Psoas muscle (tissue), 7 donors: ENCODE measurements at regions not wholly inside any gene's neighbourhood (a gene's known extent, or its start where the extent isn't known, plus 50 kb on each side); places are given as distances from the start of the nearest gene placed in this dataset.
"Not testable (repeated sequence)": the region's sequence is repeated elsewhere in the genome, so short reads cannot be mapped to it uniquely, and the experiment has no call there.

Source experiments
- ATAC-seq, 4 donors: fragments of 200-7000 bp; cut with Tn5 transposase; one replicate each; pipeline ENCODE4 v1.9.1; 2020; ENCODE audit warnings: moderate library complexity in 3 of 4, mild to moderate bottlenecking in 2 of 4
- DNase-seq, 2 donors: peaks; one replicate each; pipeline ENCODE4 v3.0.0-alpha.2; 2020
- H3K27ac ChIP-seq: fragments of 200-600 bp; one replicate; pipeline ENCODE4 v1.8.0; 2022
- H3K27me3 ChIP-seq, 3 donors: fragments of 200-600 bp in 1 of 3; one replicate each; pipeline versions ENCODE4 v1.6.1 to v1.8.0; 2013 to 2022; ENCODE audit warnings: low read length in 2 of 3, mild to moderate bottlenecking in 2 of 3, moderate library complexity in 1 of 3; ENCODE audit not compliant: insufficient read depth in 3 of 3
- H3K36me3 ChIP-seq, 2 donors: fragments of 200-600 bp in 1 of 2; one replicate each; pipeline versions ENCODE4 v1.6.1 to v1.8.0; 2013 to 2022; ENCODE audit warnings: low read depth in 1 of 2, mild to moderate bottlenecking in 1 of 2, moderate library complexity in 1 of 2; ENCODE audit not compliant: insufficient read depth in 1 of 2
- H3K4me1 ChIP-seq: fragments of 200-600 bp; one replicate; pipeline ENCODE4 v1.8.0; 2022
- H3K4me3 ChIP-seq: fragments of 200-600 bp; one replicate; pipeline ENCODE4 v1.8.0; 2022; ENCODE audit warnings: mild to moderate bottlenecking
- H3K9me3 ChIP-seq: fragments of 200-600 bp; one replicate; pipeline ENCODE4 v1.8.0; 2022
- WGBS, 3 donors: extraction: QIAGEN DNeasy Blood & Tissue Kit; methylation state at CpG; one replicate each; pipeline versions ENCODE4 v1.1.6 to v1.1.7; 2013; 5-methylcytosine and 5-hydroxymethylcytosine counted together
- intact Hi-C, 2 donors: fragments of 100-400 bp; cut with DNase I; formaldehyde crosslinking; loops; one replicate each; pipeline versions ENCODE4 v1.11.0 to v1.14.2; 2022
- TF ChIP-seq, protein P1 (sequence below): fragments of 200-600 bp; IDR thresholded peaks from one replicate; pipeline ENCODE4 v1.8.0; 2022; ENCODE audit warnings: antibody characterized with exemption
- donor health status: healthy with polysubstance abuse.
- donor health status: DM: no; HTN: no; CAD: no; lungs with moderate emphysema.
- donor health status: Bipolar disorder and iron deficiency.
- donor health status: healthy.
- donor health status: DM: yes; HTN: yes; CAD: no.
- donor health status: DM: no; HTN: no; CAD: no.
- donor health status: DM: yes; HTN: yes; CAD: no.

DNA sequence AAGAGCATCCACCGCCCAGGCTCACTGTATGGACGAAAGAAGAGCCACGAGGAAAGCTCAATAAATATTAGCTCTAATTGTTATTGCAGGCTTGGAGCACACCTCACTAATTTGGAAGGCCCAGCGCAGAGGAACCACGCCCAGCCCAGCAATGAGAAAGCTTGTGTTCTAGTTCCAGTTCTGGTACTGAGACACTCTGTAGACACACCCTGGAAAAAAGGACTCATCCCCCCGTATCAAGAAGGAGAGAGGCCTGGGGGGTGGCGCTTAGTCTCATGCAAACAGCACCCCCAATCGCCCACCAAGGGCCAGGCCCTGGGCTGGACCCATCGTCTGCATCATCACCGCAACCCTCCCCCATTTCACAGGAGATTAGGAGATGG lies 156.9 kb downstream of the BMP7 start:
- TF ChIP-seq, protein P1, sequence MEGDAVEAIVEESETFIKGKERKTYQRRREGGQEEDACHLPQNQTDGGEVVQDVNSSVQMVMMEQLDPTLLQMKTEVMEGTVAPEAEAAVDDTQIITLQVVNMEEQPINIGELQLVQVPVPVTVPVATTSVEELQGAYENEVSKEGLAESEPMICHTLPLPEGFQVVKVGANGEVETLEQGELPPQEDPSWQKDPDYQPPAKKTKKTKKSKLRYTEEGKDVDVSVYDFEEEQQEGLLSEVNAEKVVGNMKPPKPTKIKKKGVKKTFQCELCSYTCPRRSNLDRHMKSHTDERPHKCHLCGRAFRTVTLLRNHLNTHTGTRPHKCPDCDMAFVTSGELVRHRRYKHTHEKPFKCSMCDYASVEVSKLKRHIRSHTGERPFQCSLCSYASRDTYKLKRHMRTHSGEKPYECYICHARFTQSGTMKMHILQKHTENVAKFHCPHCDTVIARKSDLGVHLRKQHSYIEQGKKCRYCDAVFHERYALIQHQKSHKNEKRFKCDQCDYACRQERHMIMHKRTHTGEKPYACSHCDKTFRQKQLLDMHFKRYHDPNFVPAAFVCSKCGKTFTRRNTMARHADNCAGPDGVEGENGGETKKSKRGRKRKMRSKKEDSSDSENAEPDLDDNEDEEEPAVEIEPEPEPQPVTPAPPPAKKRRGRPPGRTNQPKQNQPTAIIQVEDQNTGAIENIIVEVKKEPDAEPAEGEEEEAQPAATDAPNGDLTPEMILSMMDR: no peak
- Histone ChIP-seq H3K27me3 (peaks cover 0 to 4% (median 2%) of the 10 kb centered on the region in 3 donors), H3K9me3 (no peaks in the 10 kb centered on the region), H3K4me3 (no peak overlapping the region), H3K27ac (no peak overlapping the region), H3K4me1 (no peaks in the 10 kb centered on the region), H3K36me3 (no peaks in the 10 kb centered on the region)
- ATAC-seq (no peak), DNase-seq (no peak)
- WGBS, 3 donors: 59 to 70% (median 67%) methylated on average over 10 of the region's 10 CpGs
- intact Hi-C loops: no loop called here

DNA sequence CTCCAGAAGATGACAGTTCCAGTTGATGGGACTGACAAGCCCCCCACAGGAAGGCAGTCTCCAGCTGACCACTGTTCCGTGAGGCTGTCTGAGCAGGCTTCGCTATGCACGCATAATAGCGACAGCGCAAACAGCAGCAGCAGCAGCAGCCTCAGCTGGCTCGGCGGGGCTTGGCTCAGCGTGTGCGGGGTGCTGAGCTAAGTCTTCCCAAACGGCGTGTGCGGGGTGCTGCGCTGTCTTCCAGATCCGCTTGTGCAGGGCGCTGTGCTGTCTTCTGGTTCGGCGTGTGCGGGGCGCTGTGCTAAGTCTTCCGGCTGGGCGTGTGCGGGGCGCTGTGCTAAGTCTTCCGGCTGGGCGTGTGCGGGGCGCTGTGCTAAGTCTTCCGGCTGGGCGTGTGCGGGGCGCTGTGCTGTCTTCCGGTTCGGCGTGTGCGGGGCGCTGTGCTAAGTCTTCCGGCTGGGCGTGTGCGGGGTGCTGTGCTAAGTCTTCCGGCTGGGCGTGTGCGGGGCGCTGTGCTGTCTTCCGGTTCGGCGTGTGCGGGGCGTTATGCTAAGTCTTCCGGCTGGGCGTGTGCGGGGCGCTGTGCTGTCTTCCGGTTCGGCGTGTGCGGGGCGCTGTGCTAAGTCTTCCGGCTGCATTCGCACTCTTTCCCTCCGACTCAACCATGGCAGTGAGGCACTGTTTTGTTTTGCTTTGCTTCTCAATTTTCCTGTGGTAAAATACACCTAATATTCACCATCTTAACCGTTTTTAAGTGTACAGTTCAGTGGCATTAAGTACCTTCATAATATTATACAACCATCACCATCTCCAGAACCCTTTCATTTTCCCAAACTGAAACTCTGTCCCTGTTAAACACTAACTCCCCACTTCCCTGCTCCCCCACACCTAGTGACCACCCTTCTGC lies 156.1 kb downstream of the BMP7 start:
- H3K4me1 ChIP-seq, H3K27ac ChIP-seq, H3K27me3 ChIP-seq, DNase-seq, H3K9me3 ChIP-seq, H3K36me3 ChIP-seq, H3K4me3 ChIP-seq, ATAC-seq, intact Hi-C loops: not testable (repeated sequence)
- WGBS, 3 donors: 95 to 97% (median 96%) methylated on average over 44 to 61 of the region's 61 CpGs

DNA sequence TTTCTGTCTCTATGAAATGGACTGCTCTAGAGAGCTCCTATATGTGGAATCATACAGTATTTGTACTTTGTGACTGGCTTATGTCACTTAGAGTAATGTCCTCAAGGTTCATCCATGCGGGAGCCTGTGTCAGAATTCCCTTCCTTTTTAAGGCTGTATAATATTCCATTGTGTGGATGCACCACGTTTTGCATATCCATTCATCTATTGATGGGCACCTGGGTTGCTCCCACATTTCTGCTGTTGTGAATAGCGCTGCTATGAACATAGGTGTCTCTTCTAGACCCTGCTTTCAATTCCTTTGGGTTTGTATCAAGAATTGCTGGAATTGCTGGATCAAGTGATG lies 155.4 kb downstream of the BMP7 start:
- 90 to 95% (median 92%) methylated on average over 3 of the region's 3 CpGs for WGBS, 3 donors
- no peak overlapping the region for H3K4me3 ChIP-seq
- intact Hi-C loops: no loop called here
- H3K9me3 ChIP-seq: no peaks in the 10 kb centered on the region
- no peaks in the 10 kb centered on the region for H3K36me3 ChIP-seq
- H3K27me3 ChIP-seq: peaks cover 0 to 2% (median 0%) of the 10 kb centered on the region in 3 donors
- TF ChIP-seq, protein P1: no peak
- H3K27ac ChIP-seq: no peak overlapping the region
- DNase-seq (no peak), ATAC-seq (no peak)
- no peaks in the 10 kb centered on the region for H3K4me1 ChIP-seq

DNA sequence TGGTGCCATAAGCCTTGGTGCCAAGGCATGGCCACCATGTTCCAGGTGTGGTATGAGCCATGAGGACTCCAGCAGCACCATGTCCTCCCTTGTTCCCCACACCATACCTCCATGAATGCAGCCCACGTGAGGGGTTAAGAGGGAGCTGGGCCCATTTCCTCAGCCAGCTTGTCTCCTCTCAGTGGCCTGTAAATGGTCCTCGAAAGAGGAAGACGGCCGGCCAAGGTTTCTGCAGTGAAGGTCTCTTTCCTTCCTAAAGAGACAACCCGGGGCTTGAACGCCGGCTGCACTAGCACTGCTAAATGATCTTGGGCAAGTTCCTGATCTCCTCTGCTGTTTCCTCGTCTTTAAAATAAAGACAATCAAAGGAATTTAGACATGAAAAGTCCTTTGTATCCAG lies 154.0 kb downstream of the BMP7 start:
- Histone ChIP-seq H3K36me3 (no peaks in the 10 kb centered on the region), H3K4me1 (no peaks in the 10 kb centered on the region), H3K27ac (no peak overlapping the region), H3K4me3 (no peak overlapping the region), H3K9me3 (no peaks in the 10 kb centered on the region), H3K27me3 (peaks cover 0 to 2% (median 0%) of the 10 kb centered on the region in 3 donors)
- WGBS, 3 donors: 79 to 86% (median 80%) methylated on average over 8 of the region's 8 CpGs
- intact Hi-C loops: no loop called here
- no peak for ATAC-seq
- DNase-seq: no peak
- TF ChIP-seq, protein P1: no peak

DNA sequence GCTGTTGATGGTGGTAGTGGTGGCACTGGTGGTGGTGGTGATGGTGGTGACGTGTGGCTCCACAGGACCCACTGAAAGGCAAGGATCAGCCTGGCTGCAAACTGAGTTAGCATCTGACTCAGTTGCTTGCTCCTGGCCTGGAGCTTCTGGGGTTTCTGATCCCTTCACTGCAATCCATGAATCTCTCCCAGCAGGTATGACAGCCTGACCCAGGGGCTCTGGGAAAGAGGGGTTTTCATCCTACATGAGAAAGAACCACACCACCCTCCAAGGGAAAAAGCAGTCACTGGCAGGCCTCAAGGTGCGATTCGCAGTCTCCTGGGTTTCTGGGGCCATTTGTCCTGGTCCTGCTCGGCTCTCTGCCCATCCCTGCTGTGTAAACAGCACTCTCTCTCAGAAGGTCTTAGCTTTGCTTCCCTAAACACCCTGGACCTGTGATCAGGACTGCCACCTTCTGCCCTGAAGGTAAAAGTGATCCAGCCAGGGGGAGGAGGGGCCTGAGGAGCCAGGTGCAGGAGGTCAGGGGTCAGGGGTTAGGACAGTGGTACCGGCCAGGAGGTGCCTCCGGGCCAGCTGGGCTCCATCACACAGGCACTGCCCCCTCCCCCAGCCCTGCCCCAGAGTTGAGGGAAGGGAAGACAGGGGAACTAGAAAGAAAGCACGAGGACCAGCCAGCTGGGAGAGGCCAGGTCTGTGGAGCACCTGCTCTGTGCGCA lies 152.0 kb downstream of the BMP7 start:
- Histone ChIP-seq H3K27me3 (peaks cover 0 to 2% (median 0%) of the 10 kb centered on the region in 3 donors), H3K4me3 (no peak overlapping the region), H3K9me3 (no peaks in the 10 kb centered on the region), H3K27ac (no peak overlapping the region), H3K4me1 (no peaks in the 10 kb centered on the region), H3K36me3 (no peaks in the 10 kb centered on the region)
- 66 to 82% (median 67%) methylated on average over 7 to 8 of the region's 8 CpGs for WGBS, 3 donors
- TF ChIP-seq, protein P1: no peak
- DNase-seq (no peak), ATAC-seq (no peak)
- intact Hi-C loops: no loop called here
